ENCODE measurements at regions not wholly inside any gene's neighbourhood (a gene's known extent, or its start where the extent isn't known, plus 50 kb on each side); places are given as distances from the start of the nearest gene placed in this dataset.

DNA sequence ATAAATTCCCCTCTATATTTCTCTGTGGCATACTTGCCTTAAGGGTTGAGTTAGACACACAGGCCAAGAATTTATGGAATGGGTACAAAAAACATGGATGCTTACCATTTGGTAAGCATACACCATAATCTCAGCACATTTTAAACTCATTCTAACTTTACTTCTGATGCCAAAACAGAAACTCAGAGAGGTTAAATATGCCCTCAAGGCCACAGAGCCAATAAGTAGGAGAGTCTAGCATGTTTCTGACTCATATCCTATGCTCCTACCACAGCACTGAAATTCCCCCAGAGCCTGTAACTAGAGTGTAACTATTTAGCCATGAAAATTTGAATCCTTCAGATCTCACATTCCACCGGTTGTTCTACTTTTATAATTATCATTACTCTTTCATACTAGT lies 559.7 kb downstream of the ACTL7B start:
- Histone ChIP-seq H3K27ac (peak overlapping the region; percentile 58), H3K27me3 (no peaks in the 10 kb centered on the region), H3K4me3 (no peak overlapping the region), H3K4me1 (peaks cover 36% of the 10 kb centered on the region), H3K36me3 (no peaks in the 10 kb centered on the region), H3K9me3 (no peaks in the 10 kb centered on the region)
- intact Hi-C loops (cut with DNase I): no loop called here
- TF ChIP-seq POLR2AphosphoS5 (IDR thresholded peaks at IDR 0.05; ENCODE audit: insufficient read depth in 1 of 2, low read depth in 1 of 2) (no peak), POLR2A (IDR thresholded peaks at IDR 0.05) (no peak)
- TF ChIP-seq, protein P1, sequence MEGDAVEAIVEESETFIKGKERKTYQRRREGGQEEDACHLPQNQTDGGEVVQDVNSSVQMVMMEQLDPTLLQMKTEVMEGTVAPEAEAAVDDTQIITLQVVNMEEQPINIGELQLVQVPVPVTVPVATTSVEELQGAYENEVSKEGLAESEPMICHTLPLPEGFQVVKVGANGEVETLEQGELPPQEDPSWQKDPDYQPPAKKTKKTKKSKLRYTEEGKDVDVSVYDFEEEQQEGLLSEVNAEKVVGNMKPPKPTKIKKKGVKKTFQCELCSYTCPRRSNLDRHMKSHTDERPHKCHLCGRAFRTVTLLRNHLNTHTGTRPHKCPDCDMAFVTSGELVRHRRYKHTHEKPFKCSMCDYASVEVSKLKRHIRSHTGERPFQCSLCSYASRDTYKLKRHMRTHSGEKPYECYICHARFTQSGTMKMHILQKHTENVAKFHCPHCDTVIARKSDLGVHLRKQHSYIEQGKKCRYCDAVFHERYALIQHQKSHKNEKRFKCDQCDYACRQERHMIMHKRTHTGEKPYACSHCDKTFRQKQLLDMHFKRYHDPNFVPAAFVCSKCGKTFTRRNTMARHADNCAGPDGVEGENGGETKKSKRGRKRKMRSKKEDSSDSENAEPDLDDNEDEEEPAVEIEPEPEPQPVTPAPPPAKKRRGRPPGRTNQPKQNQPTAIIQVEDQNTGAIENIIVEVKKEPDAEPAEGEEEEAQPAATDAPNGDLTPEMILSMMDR (IDR thresholded peaks at IDR 0.05): no peak
- no peak for DNase-seq (ENCODE audit: extremely low spot score in 2 of 2)

DNA sequence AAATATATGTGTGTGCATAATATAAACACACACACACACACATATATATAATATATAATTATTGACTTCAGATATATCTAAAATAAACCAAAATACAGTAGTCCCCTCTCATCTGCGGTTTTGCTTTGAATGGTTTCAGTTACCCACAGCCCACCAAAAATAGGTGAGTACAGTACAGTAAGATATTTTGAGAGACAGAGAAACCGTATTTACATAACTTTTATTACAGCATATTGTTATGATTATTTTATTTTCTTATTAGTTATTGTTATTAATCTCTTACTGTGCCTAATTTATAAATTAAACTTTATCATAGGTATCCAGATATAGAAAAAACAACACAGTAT lies 564.2 kb downstream of the ACTL7B start:
- Histone ChIP-seq H3K9me3 (no peaks in the 10 kb centered on the region), H3K4me3 (no peak overlapping the region), H3K27me3 (no peaks in the 10 kb centered on the region), H3K4me1 (peaks cover 31% of the 10 kb centered on the region), H3K36me3 (no peaks in the 10 kb centered on the region), H3K27ac (no peak overlapping the region)
- intact Hi-C loops (cut with DNase I): no loop called here
- DNase-seq (ENCODE audit: extremely low spot score in 2 of 2): no peak
- TF ChIP-seq, protein P1 (IDR thresholded peaks at IDR 0.05): no peak
- TF ChIP-seq POLR2A (IDR thresholded peaks at IDR 0.05): no peak
- no peak for TF ChIP-seq POLR2AphosphoS5 (IDR thresholded peaks at IDR 0.05; ENCODE audit: insufficient read depth in 1 of 2, low read depth in 1 of 2)

DNA sequence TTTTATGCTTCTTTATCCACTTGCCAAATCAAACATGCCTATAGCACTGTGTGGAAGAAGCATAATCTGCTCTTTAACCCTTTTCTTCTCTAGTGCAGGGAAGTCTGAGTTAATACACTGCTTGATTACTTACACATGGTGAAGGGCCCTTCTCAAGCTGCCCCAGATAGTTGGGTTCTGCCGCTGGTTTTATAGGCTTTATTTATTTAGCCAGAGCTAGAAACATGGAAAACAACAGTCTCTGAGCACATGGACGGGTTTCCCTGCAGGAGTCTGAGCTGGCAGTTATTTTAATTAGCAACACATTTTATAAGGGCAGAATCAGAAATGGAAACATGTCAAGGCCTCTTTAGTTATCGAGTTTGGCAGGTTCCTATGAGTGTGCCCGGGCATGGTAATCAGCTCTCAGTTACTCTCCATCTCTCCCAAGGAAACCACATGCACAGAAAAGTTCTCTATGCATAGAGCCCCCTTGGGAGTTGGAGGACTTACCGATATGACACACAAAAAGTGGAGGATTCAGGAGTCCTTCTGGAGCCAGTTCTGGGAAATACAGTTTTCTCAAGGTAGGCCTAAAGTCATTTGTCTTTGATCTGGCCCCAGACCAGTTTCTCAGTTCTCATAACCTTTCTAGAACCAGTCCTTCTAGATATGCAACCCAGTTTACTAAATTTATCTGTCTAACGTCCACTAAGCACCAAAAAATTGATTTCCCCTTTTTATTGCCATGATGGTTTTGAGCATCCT lies 564.8 kb downstream of the ACTL7B start:
- Histone ChIP-seq H3K4me3 (no peak overlapping the region), H3K27ac (no peak overlapping the region), H3K9me3 (no peaks in the 10 kb centered on the region), H3K4me1 (peaks cover 25% of the 10 kb centered on the region), H3K27me3 (no peaks in the 10 kb centered on the region), H3K36me3 (no peaks in the 10 kb centered on the region)
- no peak for DNase-seq (ENCODE audit: extremely low spot score in 2 of 2)
- TF ChIP-seq, protein P1 (IDR thresholded peaks at IDR 0.05): no peak
- TF ChIP-seq POLR2AphosphoS5 (IDR thresholded peaks at IDR 0.05; ENCODE audit: insufficient read depth in 1 of 2, low read depth in 1 of 2): peak in 1 of 2 donors; percentile 11
- intact Hi-C loops (cut with DNase I): no loop called here

DNA sequence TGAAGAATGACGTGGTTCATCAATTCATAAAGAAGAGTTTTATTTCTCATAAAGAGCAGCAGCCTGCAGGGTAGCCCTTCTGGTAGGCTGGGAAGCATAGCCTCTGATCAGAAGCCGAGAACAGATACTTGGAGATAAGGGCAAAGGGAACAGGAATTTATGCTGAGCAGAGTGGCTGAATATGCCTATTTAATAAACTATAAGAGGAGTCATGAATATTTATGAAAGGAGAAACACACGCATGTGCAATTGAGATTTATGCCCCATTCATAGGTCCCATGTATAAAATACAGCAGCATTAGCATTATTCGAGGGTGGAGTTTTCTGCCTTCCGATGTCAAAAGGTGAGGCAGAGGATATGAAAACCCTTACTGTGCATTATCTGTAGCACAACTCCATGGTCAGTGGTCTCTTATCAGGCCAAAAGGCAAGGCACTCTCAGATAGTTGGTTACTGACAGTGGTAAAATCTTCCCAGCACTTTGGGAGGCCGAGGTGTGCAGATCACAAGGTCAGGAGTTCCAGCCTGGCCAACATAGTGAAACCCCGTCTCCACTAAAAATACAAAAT lies 569.1 kb downstream of the ACTL7B start:
- intact Hi-C loops (cut with DNase I): no loop called here
- H3K4me1 ChIP-seq: no peaks in the 10 kb centered on the region
- TF ChIP-seq POLR2AphosphoS5 (IDR thresholded peaks at IDR 0.05; ENCODE audit: insufficient read depth in 1 of 2, low read depth in 1 of 2) (no peak), POLR2A (IDR thresholded peaks at IDR 0.05) (no peak)
- TF ChIP-seq, protein P1 (IDR thresholded peaks at IDR 0.05): no peak
- no peaks in the 10 kb centered on the region for H3K27me3 ChIP-seq
- H3K36me3 ChIP-seq: no peaks in the 10 kb centered on the region
- DNase-seq (ENCODE audit: extremely low spot score in 2 of 2): no peak
- H3K27ac ChIP-seq: no peak overlapping the region
- no peak overlapping the region for H3K4me3 ChIP-seq
- no peaks in the 10 kb centered on the region for H3K9me3 ChIP-seq

DNA sequence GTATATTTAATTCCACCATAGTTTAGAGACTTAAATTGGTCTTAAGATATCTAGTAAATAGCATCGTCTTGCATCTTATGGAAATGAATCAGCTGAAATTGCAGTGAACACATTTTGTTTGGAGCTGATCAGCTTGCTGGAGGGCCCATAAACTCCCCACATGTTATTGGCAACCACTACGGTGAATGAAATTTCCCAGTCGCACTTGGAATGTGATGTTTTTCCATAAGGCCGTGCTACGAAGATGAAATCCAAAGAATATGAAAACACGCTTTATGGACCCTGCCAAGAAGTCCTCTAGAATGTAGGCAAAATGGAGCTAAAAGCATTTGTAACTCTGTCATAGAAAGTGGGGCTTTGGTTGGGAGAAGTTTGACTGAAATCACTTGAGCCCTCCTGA lies 572.1 kb downstream of the ACTL7B start:
- H3K36me3 ChIP-seq: no peaks in the 10 kb centered on the region
- no peak overlapping the region for H3K4me3 ChIP-seq
- H3K9me3 ChIP-seq: no peaks in the 10 kb centered on the region
- no peak overlapping the region for H3K27ac ChIP-seq
- H3K27me3 ChIP-seq: no peaks in the 10 kb centered on the region
- no peak for DNase-seq (ENCODE audit: extremely low spot score in 2 of 2)
- TF ChIP-seq, protein P1 (IDR thresholded peaks at IDR 0.05): no peak
- TF ChIP-seq POLR2A (IDR thresholded peaks at IDR 0.05) (no peak), POLR2AphosphoS5 (IDR thresholded peaks at IDR 0.05; ENCODE audit: insufficient read depth in 1 of 2, low read depth in 1 of 2) (no peak)
- intact Hi-C loops (cut with DNase I): no loop called here
- peaks cover 17% of the 10 kb centered on the region for H3K4me1 ChIP-seq

All from vagina (tissue), 2 donors.